Keratinocyte (primary cell): ENCODE measurements at regions not wholly inside any gene's neighbourhood (a gene's known extent, or its start where the extent isn't known, plus 50 kb on each side); places are given as distances from the start of the nearest gene placed in this dataset.

Experiments used
- EZH2 ChIP-seq: IDR thresholded peaks from one replicate; pipeline ENCODE4 v1.6.1; 2012; ENCODE audit warnings: inconsistent platforms, mild to moderate bottlenecking, low read length, moderate library complexity
- TF ChIP-seq, protein P1 (sequence below), 3 experiments: IDR thresholded peaks in 1 of 3; conservative IDR thresholded peaks in 1 of 3; optimal IDR thresholded peaks in 1 of 3; 2 replicates in 2 of 3; 3 replicates in 1 of 3; pipeline versions ENCODE3 to v1.5.1; 2011; ENCODE audit warnings: low read length in 3 of 3, mild to moderate bottlenecking in 3 of 3, moderate library complexity in 2 of 3, control low read depth in 1 of 3, inconsistent platforms in 1 of 3; ENCODE audit not compliant: insufficient read depth in 2 of 3; ENCODE audit errors: extremely low read depth in 1 of 3

DNA sequence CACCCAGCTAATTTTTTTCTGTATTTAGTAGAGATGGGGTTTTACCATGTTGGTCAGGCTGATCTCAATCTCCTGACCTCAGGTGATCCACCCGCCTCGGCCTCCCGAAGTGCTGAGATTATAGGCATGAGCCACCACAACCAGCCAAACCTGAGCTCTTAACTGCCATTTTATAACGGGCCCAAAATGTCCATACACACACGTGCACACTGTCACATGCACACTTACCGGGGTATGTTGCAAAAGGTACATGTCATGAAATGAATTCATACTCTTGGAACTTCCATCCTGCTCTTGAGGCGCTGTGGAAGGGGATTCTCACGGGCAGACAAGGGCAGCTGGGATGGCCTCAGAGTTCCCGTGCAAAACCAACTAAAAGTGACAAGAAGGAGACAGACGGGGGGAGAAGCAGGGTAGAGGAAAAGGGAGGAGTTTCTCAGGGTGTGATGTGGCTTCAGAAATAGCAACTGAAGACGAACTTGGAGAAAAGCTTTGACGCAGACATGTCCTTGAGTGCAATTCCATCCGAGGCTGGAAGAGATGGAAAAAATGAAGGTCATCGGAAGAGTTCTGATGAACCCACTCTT lies 110.9 kb downstream of the BDH1 start:
- TF ChIP-seq, protein P1, sequence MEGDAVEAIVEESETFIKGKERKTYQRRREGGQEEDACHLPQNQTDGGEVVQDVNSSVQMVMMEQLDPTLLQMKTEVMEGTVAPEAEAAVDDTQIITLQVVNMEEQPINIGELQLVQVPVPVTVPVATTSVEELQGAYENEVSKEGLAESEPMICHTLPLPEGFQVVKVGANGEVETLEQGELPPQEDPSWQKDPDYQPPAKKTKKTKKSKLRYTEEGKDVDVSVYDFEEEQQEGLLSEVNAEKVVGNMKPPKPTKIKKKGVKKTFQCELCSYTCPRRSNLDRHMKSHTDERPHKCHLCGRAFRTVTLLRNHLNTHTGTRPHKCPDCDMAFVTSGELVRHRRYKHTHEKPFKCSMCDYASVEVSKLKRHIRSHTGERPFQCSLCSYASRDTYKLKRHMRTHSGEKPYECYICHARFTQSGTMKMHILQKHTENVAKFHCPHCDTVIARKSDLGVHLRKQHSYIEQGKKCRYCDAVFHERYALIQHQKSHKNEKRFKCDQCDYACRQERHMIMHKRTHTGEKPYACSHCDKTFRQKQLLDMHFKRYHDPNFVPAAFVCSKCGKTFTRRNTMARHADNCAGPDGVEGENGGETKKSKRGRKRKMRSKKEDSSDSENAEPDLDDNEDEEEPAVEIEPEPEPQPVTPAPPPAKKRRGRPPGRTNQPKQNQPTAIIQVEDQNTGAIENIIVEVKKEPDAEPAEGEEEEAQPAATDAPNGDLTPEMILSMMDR (optimal IDR thresholded peaks at IDR 0.05 in 1 of 3, IDR thresholded peaks at IDR 0.05 in 1 of 3, conservative IDR thresholded peaks at IDR 0.05 in 1 of 3; ENCODE audit: extremely low read depth in 1 of 3, insufficient read depth in 2 of 3, low read length in 3 of 3) = no peak
- no peak for TF ChIP-seq EZH2
